GM19468 (cell line): ENCODE measurements at regions not wholly inside any gene's neighbourhood (a gene's known extent, or its start where the extent isn't known, plus 50 kb on each side); places are given as distances from the start of the nearest gene placed in this dataset.

Source experiments
- ATAC-seq: cut with Tn5 transposase; IDR thresholded peaks from one replicate; pipeline ENCODE4 v1.9.1; 2021; ENCODE audit warnings: mild to moderate bottlenecking, moderate library complexity, moderate number of reproducible peaks; ENCODE audit not compliant: unreplicated experiment; ENCODE audit errors: extremely low read depth

DNA sequence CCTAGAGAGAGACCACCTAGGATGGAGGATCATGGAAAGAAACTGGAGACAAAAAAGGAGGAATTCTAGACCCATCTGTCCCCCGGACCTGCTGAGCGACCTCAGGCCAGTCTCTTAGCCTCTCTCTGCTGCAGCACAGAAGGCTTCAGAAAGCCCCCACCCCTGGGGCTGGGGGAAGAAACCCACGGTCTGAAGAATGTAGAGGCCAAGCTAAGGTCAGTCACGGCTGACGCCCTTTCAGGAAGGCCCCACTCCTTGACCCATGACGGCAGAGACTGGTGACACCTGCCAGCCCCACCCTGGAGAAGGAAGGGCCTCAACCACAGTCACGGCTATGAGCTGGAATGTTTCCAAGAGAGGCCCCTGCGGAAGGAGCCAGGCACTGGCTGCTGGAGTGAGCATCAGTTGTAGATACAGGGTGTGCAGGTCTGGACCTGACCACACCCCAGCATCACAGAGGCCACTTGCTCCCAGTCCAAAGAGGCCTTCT, 120.5 kb upstream of the BOD1 start:
- peak; percentile 35 for ATAC-seq

DNA sequence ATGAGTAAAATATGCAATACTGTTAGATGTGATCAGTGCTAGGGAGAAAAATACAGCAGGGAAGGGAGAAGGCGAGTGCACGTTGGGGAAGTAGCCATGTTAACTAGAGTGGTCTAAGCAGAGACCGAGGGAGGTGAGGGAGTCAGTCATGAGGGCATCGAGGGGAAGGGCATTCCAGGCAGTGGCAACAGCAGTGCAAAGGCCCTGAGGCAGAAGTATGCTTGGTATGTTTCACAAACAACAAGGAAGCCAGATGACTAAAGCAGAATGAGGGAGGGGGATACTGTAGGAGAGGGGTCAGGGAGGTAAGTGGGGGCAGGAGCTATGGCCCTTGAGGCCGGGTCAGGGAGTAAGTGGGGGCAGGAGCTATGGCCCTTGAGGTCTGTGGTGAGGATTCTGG, 123.3 kb upstream of the BOD1 start:
- ATAC-seq = no peak

DNA sequence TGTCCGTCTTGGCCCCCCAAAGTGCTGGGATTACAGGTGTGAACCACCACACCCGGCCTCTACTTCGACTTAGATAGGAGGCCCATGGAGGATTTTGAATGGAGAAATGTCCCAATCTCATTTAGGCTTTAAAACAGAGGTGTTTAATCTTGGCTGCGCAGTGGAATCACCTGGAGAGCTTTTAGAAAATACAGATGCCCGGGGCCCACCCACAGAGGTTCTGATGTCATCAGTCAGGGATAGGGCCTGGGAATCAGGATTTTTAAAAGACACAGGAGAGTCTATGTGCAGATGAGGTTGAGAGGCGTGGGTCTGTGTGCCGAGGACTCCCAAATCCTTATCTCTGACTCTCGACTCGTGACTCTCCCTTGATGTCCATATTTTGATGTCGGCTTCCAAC, 124.0 kb upstream of the BOD1 start:
- no peak for ATAC-seq

DNA sequence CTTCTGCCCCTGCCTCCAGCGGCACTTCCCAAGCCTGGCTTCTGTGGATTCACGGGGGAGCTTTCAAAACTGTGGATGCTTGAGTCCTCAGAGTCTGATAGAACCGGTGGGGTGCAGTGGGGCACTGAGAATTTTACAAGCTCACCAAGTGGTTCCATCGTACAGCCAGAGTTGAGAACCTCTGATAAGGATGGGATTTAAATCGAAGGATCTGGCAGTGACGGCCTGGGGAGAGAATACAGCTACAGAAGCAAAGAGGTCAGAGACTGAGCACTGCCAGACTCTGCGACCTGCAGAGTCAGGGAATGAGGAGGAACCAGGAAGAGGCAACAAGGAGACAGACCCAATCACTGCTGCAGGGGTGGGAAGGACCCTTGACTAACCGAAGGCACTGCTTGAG, 124.6 kb upstream of the BOD1 start:
- no peak for ATAC-seq

- ATAC-seq = no peak
Observed at GRCh38 chr5:173741729-173742431, 125.4 kb upstream of the BOD1 start.

DNA sequence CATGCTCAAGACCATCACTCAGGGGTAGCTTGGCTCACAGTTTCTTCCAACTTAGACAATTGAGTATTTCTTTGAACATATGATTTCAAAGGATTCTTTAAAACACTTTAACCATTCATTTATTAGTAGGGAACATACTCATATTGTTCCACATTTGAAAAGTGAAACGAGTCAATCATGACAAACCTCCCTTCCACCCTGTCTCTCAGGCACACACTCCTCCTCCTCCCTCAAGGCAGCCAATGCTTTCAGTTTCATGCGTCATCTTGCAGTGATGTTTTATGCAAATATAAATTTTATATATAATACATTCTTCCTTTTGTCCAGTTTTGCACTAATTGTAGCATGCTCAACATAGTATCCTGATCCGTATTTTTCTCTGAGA, 126.0 kb upstream of the BOD1 start:
- peak; percentile 59 for ATAC-seq

GRCh38 chr5:173743641-173744343, 127.3 kb upstream of the BOD1 start:
- no peak for ATAC-seq

GRCh38 chr5:173744551-173744950, 128.1 kb upstream of the BOD1 start:
- ATAC-seq = no peak

- peak; percentile 61 for ATAC-seq
Observed at GRCh38 chr5:173745123-173745522, 128.7 kb upstream of the BOD1 start.

DNA sequence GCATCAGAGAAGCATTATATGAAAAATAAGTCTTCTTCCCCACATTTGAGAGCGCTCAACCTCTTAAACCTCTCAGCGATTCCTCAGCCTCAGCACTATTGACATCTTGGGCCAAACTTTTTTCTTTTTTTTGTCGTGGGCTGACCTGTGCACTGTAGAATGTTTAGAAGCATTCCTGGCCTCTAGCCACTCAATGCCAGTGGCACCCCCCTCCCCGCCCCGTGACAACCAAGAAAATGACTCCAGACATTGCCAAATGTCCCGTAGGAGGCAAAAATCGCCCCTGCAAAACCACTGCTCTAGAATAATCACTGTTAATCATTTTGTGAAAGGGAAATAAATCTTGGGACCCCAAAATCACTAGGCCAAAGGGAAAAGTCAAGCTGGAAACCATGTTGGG, 129.1 kb upstream of the BOD1 start:
- ATAC-seq = no peak

GRCh38 chr5:173746047-173746646, 129.7 kb upstream of the BOD1 start:
- no peak for ATAC-seq

GRCh38 chr5:173747876-173748275, 131.4 kb upstream of the BOD1 start:
- ATAC-seq = no peak

DNA sequence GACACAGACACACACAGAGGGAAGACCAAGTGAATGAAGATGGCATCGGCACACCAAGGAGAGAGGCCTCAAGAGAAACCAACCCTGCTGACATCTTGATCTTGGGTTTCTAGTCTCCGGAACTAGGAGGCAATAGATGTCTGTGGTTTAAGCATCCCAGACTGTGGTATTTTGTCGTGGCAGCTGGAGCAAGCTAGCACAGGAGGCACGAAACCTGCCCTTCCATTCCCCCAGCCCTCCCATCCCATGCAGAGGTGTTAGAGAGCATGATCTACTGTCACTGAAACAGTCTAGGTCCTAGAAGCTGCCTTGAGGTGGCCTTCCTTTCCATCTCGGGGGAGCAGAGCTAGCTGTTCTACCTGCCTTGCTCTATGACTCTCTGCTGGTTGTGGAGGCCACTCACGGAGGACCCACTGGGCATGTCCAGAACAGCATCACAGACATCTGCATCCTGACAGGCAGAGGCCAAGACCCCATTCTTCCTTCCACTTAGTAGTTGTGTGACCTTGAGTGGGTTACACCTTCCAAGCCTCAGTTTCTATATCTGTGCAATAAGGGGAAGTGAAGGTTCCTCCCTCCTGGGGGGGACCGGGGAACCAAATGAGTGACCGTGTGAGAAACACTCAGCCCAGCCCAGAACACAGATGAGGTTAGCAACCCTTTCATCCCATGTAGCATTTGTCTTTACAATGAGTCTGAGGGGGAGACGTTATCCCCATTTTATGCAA, 134.3 kb upstream of the BOD1 start:
- ATAC-seq = no peak

GRCh38 chr5:173751266-173751600, 134.8 kb upstream of the BOD1 start:
- ATAC-seq = no peak

DNA sequence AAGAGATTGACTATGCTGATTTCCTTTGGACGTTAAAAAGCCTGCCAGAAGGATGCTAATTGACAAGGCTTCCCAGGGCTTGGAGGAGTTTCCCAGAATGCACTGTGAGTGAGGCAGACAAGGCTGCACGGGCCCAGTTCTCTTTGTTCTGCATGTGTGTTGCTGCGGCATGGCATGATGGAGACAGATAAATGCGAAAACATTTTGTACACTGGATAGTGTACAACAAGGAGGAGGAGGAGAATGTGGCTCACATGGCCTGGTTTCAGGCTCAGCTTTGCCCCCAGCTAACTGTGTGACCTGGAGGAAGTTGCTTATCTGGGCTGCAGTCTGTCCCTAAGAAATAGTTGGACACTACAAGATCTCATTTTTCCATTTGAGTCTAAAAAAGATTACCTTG, 135.5 kb upstream of the CPEB4 start:
- ATAC-seq = no peak

- no peak for ATAC-seq
Observed at GRCh38 chr5:173753307-173754168, 134.6 kb upstream of the CPEB4 start.

GRCh38 chr5:173755319-173755718, 132.8 kb upstream of the CPEB4 start:
- ATAC-seq = no peak

DNA sequence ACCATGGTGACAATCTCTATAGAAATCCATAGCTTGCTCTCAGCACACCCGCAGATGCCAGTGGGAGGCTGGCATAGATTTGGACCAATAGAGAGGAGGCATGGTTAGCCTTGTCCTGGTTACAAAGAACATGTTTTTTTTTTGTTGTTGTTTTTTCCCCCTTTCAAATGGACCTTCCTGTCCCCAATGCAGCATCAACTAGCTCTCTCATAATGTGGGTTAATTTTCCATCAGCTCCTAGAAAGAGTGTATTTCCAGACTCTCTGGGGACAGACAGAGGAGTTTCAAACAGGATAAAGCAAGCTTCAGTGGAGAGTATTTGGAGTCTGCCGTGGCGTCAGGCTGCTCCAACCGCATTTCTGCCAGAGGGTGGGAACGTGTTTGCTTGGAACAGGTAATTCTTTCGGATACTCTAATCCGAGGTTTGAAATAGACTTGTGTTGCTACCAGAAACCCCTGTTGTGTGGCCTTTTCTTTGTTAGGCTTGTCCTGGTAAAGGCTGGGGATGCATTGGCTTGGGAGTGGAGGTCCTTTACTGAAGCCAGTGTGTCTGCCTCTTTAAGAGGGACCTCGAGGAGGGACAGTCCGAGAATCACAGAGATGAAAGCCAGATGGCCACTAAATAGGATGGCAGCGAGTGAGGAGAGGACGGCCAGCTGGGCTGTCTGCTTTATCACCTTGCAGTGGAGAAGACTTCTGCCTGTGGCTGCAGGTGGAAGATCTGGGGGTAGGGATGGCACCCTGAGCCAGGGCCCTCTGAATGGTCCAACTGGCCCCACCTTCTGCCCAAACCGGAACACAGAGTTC, 130.5 kb upstream of the CPEB4 start:
- ATAC-seq = no peak

DNA sequence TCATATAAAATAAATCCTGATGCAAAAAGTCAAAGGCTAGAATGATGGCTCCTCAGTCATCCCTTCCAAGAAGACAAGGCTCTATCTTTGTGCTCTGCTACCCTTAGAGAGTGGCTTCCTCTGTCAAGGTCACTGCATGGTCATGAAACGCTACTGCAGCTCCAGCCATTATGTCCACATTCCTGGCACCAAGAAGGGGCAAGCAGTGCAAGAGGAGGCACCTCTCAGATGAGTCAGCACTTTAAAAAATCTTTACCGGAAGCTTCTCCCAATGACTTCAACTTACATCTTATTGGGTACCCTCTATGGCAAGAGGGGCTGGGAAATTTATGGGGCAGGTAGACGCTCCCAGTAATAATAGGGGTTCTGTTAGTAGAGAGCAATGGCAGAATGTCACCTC, 129.5 kb upstream of the CPEB4 start:
- ATAC-seq = no peak
